CD4-positive, alpha-beta T cell treated with Interferon alpha-2 for 1 hour (primary cell): ENCODE measurements at regions not wholly inside any gene's neighbourhood (a gene's known extent, or its start where the extent isn't known, plus 50 kb on each side); places are given as distances from the start of the nearest gene placed in this dataset.

ENCODE experiments used
- DNase-seq, 2 donors: peaks; one replicate each; pipeline ENCODE4 v3.0.0-alpha.2; 2020 to 2022

GRCh38 chr6:15715060-15715459, 52.2 kb upstream of the DTNBP1 start:
- DNase-seq = no peak

GRCh38 chr6:15714658-15715057, 51.8 kb upstream of the DTNBP1 start:
- no peak for DNase-seq

GRCh38 chr6:15713325-15713724, 50.5 kb upstream of the DTNBP1 start:
- DNase-seq = no peak

- DNase-seq = no peak
These were observed 50.0 kb upstream of the DTNBP1 start for GRCh38 chr6:15712797-15713196.
